IMR-90 (cell line): ENCODE measurements at regions not wholly inside any gene's neighbourhood (a gene's known extent, or its start where the extent isn't known, plus 50 kb on each side); places are given as distances from the start of the nearest gene placed in this dataset.

Experiments used
- ATAC-seq: fragments of 200-7000 bp; cut with Tn5 transposase; 2 replicates; pipeline ENCODE4 v1.9.1; 2020; ENCODE audit warnings: low read depth, mild to moderate bottlenecking, moderate library complexity
- BruUV-seq: library from RNA; stranded (reverse); fragments of 400-500 nt; replicated peaks from 2 replicates; lab custom pipeline; 2021; lab: Mats Ljungman, UMichigan
- CTCF ChIA-PET: fragments of 300-600 bp; formaldehyde crosslinking; extraction: SDS; loops from one replicate; lab custom pipeline; 2021; ENCODE audit warnings: antibody characterized with exemption; lab: Yijun Ruan, JAX
- POLR2A ChIA-PET: fragments of 300-600 bp; sonication (Branson Sonifier 250); formaldehyde crosslinking; loops from one replicate; lab custom pipeline; 2022; ENCODE audit warnings: antibody characterized with exemption; ENCODE audit not compliant: unreplicated experiment; lab: Charles Lee
- DNase-seq: peaks from one replicate; pipeline ENCODE4 v3.0.0; 2013
- H2AFZ ChIP-seq: replicated peaks from 2 replicates; pipeline ENCODE3; 2013; ENCODE audit warnings: low read length, mild to moderate bottlenecking; ENCODE audit not compliant: poor library complexity
- H2AK5ac ChIP-seq: 2 replicates; pipeline ENCODE4 v1.6.1; 2013; ENCODE audit warnings: low read depth, low read length, inconsistent platforms
- H2AK9ac ChIP-seq: replicated peaks from 2 replicates; pipeline ENCODE3; 2013; ENCODE audit warnings: mild to moderate bottlenecking, low read depth, low read length, moderate library complexity; ENCODE audit not compliant: poor library complexity
- H2BK120ac ChIP-seq: 2 replicates; pipeline ENCODE4 v1.6.1; 2013; ENCODE audit warnings: low read depth, low read length, inconsistent platforms
- H2BK15ac ChIP-seq: 3 replicates; pipeline ENCODE4 v1.6.1; 2013; ENCODE audit warnings: low read depth, low read length, inconsistent platforms
- H2BK20ac ChIP-seq: 2 replicates; pipeline ENCODE4 v1.6.1; 2013; ENCODE audit warnings: low read depth, mild to moderate bottlenecking, inconsistent platforms, low read length, moderate library complexity
- H2BK5ac ChIP-seq: 2 replicates; pipeline ENCODE4 v1.6.1; 2013; ENCODE audit warnings: mild to moderate bottlenecking, low read depth, low read length, inconsistent platforms; ENCODE audit not compliant: poor library complexity, severe bottlenecking
- H3K14ac ChIP-seq: replicated peaks from 2 replicates; pipeline ENCODE4 v1.6.1; 2013; ENCODE audit warnings: low read depth, low read length, inconsistent platforms
- H3K18ac ChIP-seq: 2 replicates; pipeline ENCODE4 v1.6.1; 2013; ENCODE audit warnings: low read depth, low read length, control low read depth
- H3K23ac ChIP-seq: 2 replicates; pipeline ENCODE4 v1.6.1; 2013; ENCODE audit warnings: low read depth, low read length, inconsistent platforms
- H3K27ac ChIP-seq: 2 replicates; pipeline ENCODE4 v1.5.1; 2013; ENCODE audit warnings: mild to moderate bottlenecking, control low read depth, low read length; ENCODE audit not compliant: insufficient read depth
- H3K27me3 ChIP-seq: 2 replicates; pipeline ENCODE4 v1.6.1; 2013; ENCODE audit warnings: low read length; ENCODE audit not compliant: control insufficient read depth, insufficient read depth
- H3K36me3 ChIP-seq: 2 replicates; pipeline ENCODE4 v1.6.1; 2013; ENCODE audit warnings: low read length, mixed read lengths; ENCODE audit not compliant: control insufficient read depth, insufficient read depth
- H3K4ac ChIP-seq: 2 replicates; pipeline ENCODE4 v1.6.1; 2013; ENCODE audit warnings: low read depth, low read length, inconsistent platforms
- H3K4me1 ChIP-seq: 2 replicates; pipeline ENCODE4 v1.6.1; 2013; ENCODE audit warnings: low read length, mixed read lengths; ENCODE audit not compliant: control insufficient read depth, insufficient read depth
- H3K4me2 ChIP-seq: 2 replicates; pipeline ENCODE4 v1.6.1; 2013; ENCODE audit warnings: low read depth, mild to moderate bottlenecking, control low read depth, low read length, moderate library complexity
- H3K4me3 ChIP-seq: 2 replicates; pipeline ENCODE4 v1.5.1; 2013; ENCODE audit warnings: low read depth, mild to moderate bottlenecking, control low read depth, low read length, moderate library complexity; ENCODE audit not compliant: insufficient read depth
- H3K56ac ChIP-seq: 2 replicates; pipeline ENCODE4 v1.6.1; 2013; ENCODE audit warnings: low read length, inconsistent platforms; ENCODE audit not compliant: insufficient read depth; ENCODE audit errors: extremely low read depth
- H3K79me1 ChIP-seq, 2 experiments: 2 replicates each; pipeline ENCODE4 v1.6.1; 2013; ENCODE audit warnings: low read length in 2 of 2, inconsistent platforms in 1 of 2, low read depth in 1 of 2
- H3K9ac ChIP-seq: 2 replicates; pipeline ENCODE4 v1.6.1; 2013; ENCODE audit warnings: low read depth, low read length, control low read depth
- H3K9me1 ChIP-seq: 2 replicates; pipeline ENCODE4 v1.6.1; 2013; ENCODE audit warnings: low read length, inconsistent platforms; ENCODE audit not compliant: insufficient read depth
- H3K9me3 ChIP-seq: 2 replicates; pipeline ENCODE4 v1.6.1; 2013; ENCODE audit warnings: low read length; ENCODE audit not compliant: control insufficient read depth, insufficient read depth
- H4K20me1 ChIP-seq: 2 replicates; pipeline ENCODE4 v1.6.1; 2013; ENCODE audit warnings: low read length, inconsistent platforms; ENCODE audit not compliant: insufficient read depth
- H4K5ac ChIP-seq: 2 replicates; pipeline ENCODE4 v1.6.1; 2013; ENCODE audit warnings: mild to moderate bottlenecking, low read depth, low read length, control low read depth
- H4K8ac ChIP-seq, 2 experiments: 2 replicates each; pipeline ENCODE4 v1.6.1; 2013; ENCODE audit warnings: low read depth in 2 of 2, low read length in 2 of 2, control low read depth in 1 of 2, inconsistent platforms in 1 of 2
- H4K91ac ChIP-seq: 2 replicates; pipeline ENCODE4 v1.6.1; 2013; ENCODE audit warnings: low read depth, low read length, inconsistent platforms; ENCODE audit not compliant: insufficient read depth
- BHLHE40 ChIP-seq: fragments of 150-350 bp; IDR thresholded peaks from 2 replicates; pipeline ENCODE4 v1.6.1; 2016; ENCODE audit warnings: mild to moderate bottlenecking, low read depth, low read length
- CEBPB ChIP-seq: IDR thresholded peaks from 2 replicates; pipeline ENCODE4 v1.6.1; 2012; ENCODE audit warnings: low read depth, low read length, improper control_type of control experiment
- CHD1 ChIP-seq: IDR thresholded peaks from 2 replicates; pipeline ENCODE4 v1.6.1; 2012; ENCODE audit warnings: low read depth, low read length, improper control_type of control experiment
- CTCF ChIP-seq: conservative IDR thresholded peaks from 2 replicates; pipeline ENCODE4 v1.5.1; 2012; ENCODE audit warnings: mild to moderate bottlenecking, low read depth, low read length, improper control_type of control experiment
- ELK1 ChIP-seq: fragments of 150-350 bp; IDR thresholded peaks from 2 replicates; pipeline ENCODE4 v1.6.1; 2016; ENCODE audit warnings: low read depth, mild to moderate bottlenecking, low read length, moderate library complexity, borderline replicate concordance
- FOS ChIP-seq: fragments of 150-350 bp; IDR thresholded peaks from 2 replicates; pipeline ENCODE4 v1.6.1; 2016; ENCODE audit warnings: low read depth, low read length
- NFE2L2 ChIP-seq: fragments of 150-350 bp; IDR thresholded peaks from 2 replicates; pipeline ENCODE4 v1.6.1; 2016; ENCODE audit warnings: low read depth, mild to moderate bottlenecking, low read length
- RAD21 ChIP-seq: IDR thresholded peaks from 2 replicates; pipeline ENCODE4 v1.6.1; 2012; ENCODE audit warnings: low read length, improper control_type of control experiment
- RCOR1 ChIP-seq: IDR thresholded peaks from 2 replicates; pipeline ENCODE4 v1.6.1; 2012; ENCODE audit warnings: mild to moderate bottlenecking, low read length, improper control_type of control experiment; ENCODE audit not compliant: insufficient replicate concordance
- RFX5 ChIP-seq: IDR thresholded peaks from 2 replicates; pipeline ENCODE4 v1.8.0; 2012; ENCODE audit warnings: low read depth, mild to moderate bottlenecking, low read length, moderate library complexity
- USF2 ChIP-seq: fragments of 150-350 bp; IDR thresholded peaks from 2 replicates; pipeline ENCODE4 v1.6.1; 2017; ENCODE audit warnings: mild to moderate bottlenecking, antibody characterized with exemption, low read length, low read depth
- WGBS, 2 experiments: methylation state at CpG; one replicate each; pipeline versions ENCODE4 v1.1.5 to v1.1.7; 2013; ENCODE audit warnings: missing lambda C conversion rate in 2 of 2; ENCODE audit not compliant: insufficient read length in 1 of 2; ENCODE audit errors: extremely low coverage in 2 of 2; 5-methylcytosine and 5-hydroxymethylcytosine counted together
- dilution Hi-C: fragments of 300-500 bp; cut with HindIII; formaldehyde crosslinking; loops from one replicate; pipeline ENCODE4 v1.14.3; 2018; ENCODE audit warnings: low sequenced_read_pairs; ENCODE audit not compliant: unreplicated experiment
- in situ Hi-C: fragments of 300-500 bp; cut with MboI; formaldehyde crosslinking; loops from 3 replicates; pipeline ENCODE4 v1.14.3; 2019; ENCODE audit warnings: low sequenced_read_pairs, inconsistent platforms, mixed read lengths
- intact Hi-C: fragments of 100-400 bp; cut with micrococcal nuclease; formaldehyde crosslinking; loops from 2 replicates; pipeline ENCODE4 v1.10.0; 2022

- no TSS peak for BruUV-seq
- no peak overlapping the region for H2BK20ac ChIP-seq
- TF ChIP-seq USF2 (no peak), RFX5 (no peak), FOS (no peak), CHD1 (no peak), BHLHE40 (no peak), CTCF (no peak), ELK1 (no peak), RCOR1 (no peak), NFE2L2 (no peak), RAD21 (no peak), CEBPB (no peak)
- no peak overlapping the region for H2BK5ac ChIP-seq
- H2AK5ac ChIP-seq, result no peak overlapping the region
- WGBS, 2 experiments, result no CpG with 5 or more reads among the region's 2 CpGs
- in situ Hi-C loops (no loop called here), dilution Hi-C loops (no loop called here), intact Hi-C loops (no loop called here)
- no peak overlapping the region for H3K4ac ChIP-seq
- ATAC-seq (no peak), DNase-seq (no peak)
- ChIA-PET CTCF (no interaction called here), POLR2A (no interaction called here)
- no peak overlapping the region for H2AK9ac ChIP-seq
- H4K91ac ChIP-seq, result no peak overlapping the region
- no peak overlapping the region for H4K8ac ChIP-seq
- H3K36me3 ChIP-seq, result no peaks in the 10 kb centered on the region
- no peak overlapping the region for H3K23ac ChIP-seq
- H3K4me2 ChIP-seq, result no peak overlapping the region
- no peak overlapping the region for H2BK15ac ChIP-seq
- no peak overlapping the region for H3K9ac ChIP-seq
- H3K9me1 ChIP-seq, result no peaks in the 10 kb centered on the region
- no peak overlapping the region for H3K14ac ChIP-seq
- no peak overlapping the region for H2BK120ac ChIP-seq
- no peaks in the 10 kb centered on the region for H3K27me3 ChIP-seq
- H3K79me1 ChIP-seq, result no peaks in the 10 kb centered on the region
- no peak overlapping the region for H3K27ac ChIP-seq
- no peaks in the 10 kb centered on the region for H3K4me1 ChIP-seq
- no peak overlapping the region for H3K4me3 ChIP-seq
- no peak overlapping the region for H2AFZ ChIP-seq
- no peak overlapping the region for H3K56ac ChIP-seq
- peaks cover 2% of the 10 kb centered on the region; the same call in 1 of the 2 replicates for H3K9me3 ChIP-seq
- no peak overlapping the region for H4K5ac ChIP-seq
- no peak overlapping the region for H3K18ac ChIP-seq
- H4K20me1 ChIP-seq, result no peaks in the 10 kb centered on the region
Measured at GRCh38 chr12:107495604-107496003, 190.0 kb upstream of the PWP1 start.
